ENCODE measurements at regions not wholly inside any gene's neighbourhood (a gene's known extent, or its start where the extent isn't known, plus 50 kb on each side); places are given as distances from the start of the nearest gene placed in this dataset.

GRCh38 chr12:19572920-19573558 is 133.7 kb downstream of the AEBP2 start:
- Histone ChIP-seq H3K4me3 (no peak overlapping the region), H3K27ac (no peak overlapping the region), H3K4me1 (no peaks in the 10 kb centered on the region), H3K27me3 (no peaks in the 10 kb centered on the region), H3K36me3 (no peaks in the 10 kb centered on the region), H3K9me3 (no peaks in the 10 kb centered on the region)
- DNase-seq: no peak
- TF ChIP-seq CTCF (IDR thresholded peaks at IDR 0.05) (peak in 3 of 6 experiments; percentile 25 to 29 (median 27)), POLR2A (IDR thresholded peaks at IDR 0.05) (no peak)

- no peak overlapping the region for H3K27ac ChIP-seq
- no peaks in the 10 kb centered on the region for H3K9me3 ChIP-seq
- no peaks in the 10 kb centered on the region for H3K36me3 ChIP-seq
- H3K27me3 ChIP-seq: no peaks in the 10 kb centered on the region
- H3K4me3 ChIP-seq: no peak overlapping the region
- H3K4me1 ChIP-seq: no peaks in the 10 kb centered on the region
- no peak for DNase-seq
- TF ChIP-seq POLR2A (IDR thresholded peaks at IDR 0.05): no peak
- no peak for TF ChIP-seq CTCF (IDR thresholded peaks at IDR 0.05)
Observed at GRCh38 chr12:19573866-19574265, 134.6 kb downstream of the AEBP2 start.

- Histone ChIP-seq H3K27me3 (no peaks in the 10 kb centered on the region), H3K36me3 (no peaks in the 10 kb centered on the region), H3K27ac (no peak overlapping the region), H3K9me3 (no peaks in the 10 kb centered on the region), H3K4me3 (no peak overlapping the region), H3K4me1 (no peaks in the 10 kb centered on the region)
- TF ChIP-seq CTCF (IDR thresholded peaks at IDR 0.05): no peak
- TF ChIP-seq POLR2A (IDR thresholded peaks at IDR 0.05): no peak
- DNase-seq: no peak
Observed at GRCh38 chr12:19574601-19575000, 135.3 kb downstream of the AEBP2 start.

GRCh38 chr12:19575337-19576243 is 136.3 kb downstream of the AEBP2 start:
- Histone ChIP-seq H3K27ac (no peak overlapping the region), H3K36me3 (no peaks in the 10 kb centered on the region), H3K4me3 (no peak overlapping the region), H3K4me1 (no peaks in the 10 kb centered on the region), H3K9me3 (no peaks in the 10 kb centered on the region), H3K27me3 (no peaks in the 10 kb centered on the region)
- TF ChIP-seq CTCF (IDR thresholded peaks at IDR 0.05) (no peak), POLR2A (IDR thresholded peaks at IDR 0.05) (no peak)
- DNase-seq: no peak

GRCh38 chr12:19576506-19577280 is 137.4 kb downstream of the AEBP2 start:
- no peak for DNase-seq
- TF ChIP-seq CTCF (IDR thresholded peaks at IDR 0.05): no peak
- no peak for TF ChIP-seq POLR2A (IDR thresholded peaks at IDR 0.05)
- no peaks in the 10 kb centered on the region for H3K36me3 ChIP-seq
- H3K27me3 ChIP-seq: no peaks in the 10 kb centered on the region
- H3K4me1 ChIP-seq: no peaks in the 10 kb centered on the region
- no peaks in the 10 kb centered on the region for H3K9me3 ChIP-seq
- no peak overlapping the region for H3K27ac ChIP-seq
- no peak overlapping the region for H3K4me3 ChIP-seq

Measured in Peyer's patch (tissue), 4 donors.